Ectodermal cell (in vitro differentiated cells): ENCODE measurements at regions not wholly inside any gene's neighbourhood (a gene's known extent, or its start where the extent isn't known, plus 50 kb on each side); places are given as distances from the start of the nearest gene placed in this dataset.
"Not testable (repeated sequence)": the region's sequence is repeated elsewhere in the genome, so short reads cannot be mapped to it uniquely, and the experiment has no call there.

Source experiments
- H3K27ac ChIP-seq: 2 replicates; pipeline ENCODE4 v1.7.0; 2013; ENCODE audit warnings: mild to moderate bottlenecking, low read depth, low read length; ENCODE audit not compliant: insufficient read depth, poor library complexity, severe bottlenecking
- H3K27me3 ChIP-seq: 2 replicates; pipeline ENCODE4 v1.7.0; 2013; ENCODE audit warnings: mild to moderate bottlenecking, low read length; ENCODE audit not compliant: insufficient read depth, control insufficient read depth, poor library complexity, severe bottlenecking
- H3K36me3 ChIP-seq: one replicate; pipeline ENCODE4 v1.7.0; 2013; ENCODE audit warnings: low read length; ENCODE audit not compliant: control insufficient read depth, insufficient read depth
- H3K4me1 ChIP-seq: one replicate; pipeline ENCODE4 v1.7.0; 2013; ENCODE audit warnings: low read length; ENCODE audit not compliant: control insufficient read depth, insufficient read depth
- H3K4me3 ChIP-seq: 2 replicates; pipeline ENCODE4 v1.7.0; 2013; ENCODE audit warnings: low read depth, low read length, control low read depth; ENCODE audit not compliant: insufficient read depth
- H3K9me3 ChIP-seq: 2 replicates; pipeline ENCODE4 v1.7.0; 2013; ENCODE audit warnings: mild to moderate bottlenecking, low read length, moderate library complexity; ENCODE audit not compliant: control insufficient read depth
- WGBS, 2 experiments: methylation state at CpG; one replicate each; pipeline ENCODE4 v1.1.7; 2013; ENCODE audit warnings: missing lambda C conversion rate in 2 of 2; 5-methylcytosine and 5-hydroxymethylcytosine counted together

- H3K36me3 ChIP-seq, H3K27ac ChIP-seq, H3K9me3 ChIP-seq, H3K27me3 ChIP-seq, H3K4me3 ChIP-seq, H3K4me1 ChIP-seq: not testable (repeated sequence)
- WGBS, 2 experiments = 28 to 40% methylated on average over 4 to 6 of the region's 13 CpGs
These were observed 110.1 kb downstream of the LAT start for GRCh38 chr16:29094729-29095624.

- H3K27me3 ChIP-seq, H3K4me1 ChIP-seq, H3K9me3 ChIP-seq, H3K36me3 ChIP-seq, H3K27ac ChIP-seq, H3K4me3 ChIP-seq: not testable (repeated sequence)
- 83 to 90% methylated on average over 2 to 3 of the region's 3 CpGs for WGBS, 2 experiments
These were observed 109.5 kb downstream of the LAT start for GRCh38 chr16:29094325-29094724.

- not testable (repeated sequence) for H3K4me1 ChIP-seq, H3K36me3 ChIP-seq, H3K27ac ChIP-seq, H3K4me3 ChIP-seq, H3K27me3 ChIP-seq, H3K9me3 ChIP-seq
These were observed 104.8 kb downstream of the LAT start for GRCh38 chr16:29089679-29090078.

GRCh38 chr16:29087673-29088072 is 102.8 kb downstream of the LAT start:
- H3K27ac ChIP-seq, H3K4me3 ChIP-seq, H3K9me3 ChIP-seq, H3K4me1 ChIP-seq, H3K36me3 ChIP-seq: not testable (repeated sequence)
- H3K27me3 ChIP-seq = peaks cover 16% of the 10 kb centered on the region
- WGBS, 2 experiments = 88 to 100% methylated on average over 3 of the region's 4 CpGs

- H3K36me3 ChIP-seq, H3K9me3 ChIP-seq, H3K27ac ChIP-seq, H3K4me1 ChIP-seq: not testable (repeated sequence)
- Histone ChIP-seq H3K4me3 (peak overlapping the region; percentile 13), H3K27me3 (peaks cover 21% of the 10 kb centered on the region)
- WGBS, 2 experiments = 8 to 10% methylated on average over 28 to 32 of the region's 74 CpGs
These were observed 97.2 kb downstream of the LAT start for GRCh38 chr16:29081829-29082639.

- not testable (repeated sequence) for H3K27ac ChIP-seq, H3K4me1 ChIP-seq, H3K36me3 ChIP-seq, H3K9me3 ChIP-seq, H3K27me3 ChIP-seq, H3K4me3 ChIP-seq
- WGBS, 2 experiments = 89 to 90% methylated on average over 30 to 33 of the region's 38 CpGs
These were observed 89.9 kb downstream of the LAT start for GRCh38 chr16:29074554-29075402.

GRCh38 chr16:29062235-29062634 is 77.4 kb downstream of the LAT start:
- not testable (repeated sequence) for H3K27ac ChIP-seq, H3K4me1 ChIP-seq

GRCh38 chr16:29061467-29061921 is 76.6 kb downstream of the LAT start:
- not testable (repeated sequence) for H3K27me3 ChIP-seq, H3K9me3 ChIP-seq, H3K4me1 ChIP-seq, H3K27ac ChIP-seq, H3K36me3 ChIP-seq, H3K4me3 ChIP-seq
- WGBS, 2 experiments = 90 to 91% methylated on average over 3 of the region's 7 CpGs

More at GRCh38 chr16:29062235-29062634, 77.4 kb downstream of the LAT start:
- H3K36me3 ChIP-seq, H3K27me3 ChIP-seq, H3K4me3 ChIP-seq, H3K9me3 ChIP-seq: not testable (repeated sequence)
- no CpG with 5 or more reads among the region's 4 CpGs for WGBS, 2 experiments

- H3K27ac ChIP-seq, H3K27me3 ChIP-seq, H3K36me3 ChIP-seq, H3K4me3 ChIP-seq, H3K4me1 ChIP-seq, H3K9me3 ChIP-seq: not testable (repeated sequence)
- 97 to 98% methylated on average over 17 to 23 of the region's 53 CpGs for WGBS, 2 experiments
These were observed 75.4 kb downstream of the LAT start for GRCh38 chr16:29060022-29060810.
